Endodermal cell (in vitro differentiated cells): ENCODE measurements at regions not wholly inside any gene's neighbourhood (a gene's known extent, or its start where the extent isn't known, plus 50 kb on each side); places are given as distances from the start of the nearest gene placed in this dataset.

Experiments
- DNase-seq: peaks from one replicate; pipeline ENCODE4 v3.0.0-alpha.2; 2017
- H3K27ac ChIP-seq: 2 replicates; pipeline ENCODE4 v1.5.1; 2013; ENCODE audit warnings: mild to moderate bottlenecking, low read depth, low read length, moderate library complexity
- H3K27me3 ChIP-seq: 2 replicates; pipeline ENCODE4 v1.6.1; 2013; ENCODE audit warnings: mild to moderate bottlenecking, low read length, moderate library complexity; ENCODE audit not compliant: insufficient read depth, control insufficient read depth, poor library complexity, severe bottlenecking
- H3K36me3 ChIP-seq: 2 replicates; pipeline ENCODE4 v1.7.0; 2013; ENCODE audit warnings: mild to moderate bottlenecking, low read length, moderate library complexity; ENCODE audit not compliant: control insufficient read depth, insufficient read depth
- H3K4me1 ChIP-seq: one replicate; pipeline ENCODE4 v1.7.0; 2013; ENCODE audit warnings: low read length; ENCODE audit not compliant: control insufficient read depth, insufficient read depth
- H3K4me3 ChIP-seq: 2 replicates; pipeline ENCODE4 v1.5.1; 2013; ENCODE audit warnings: mild to moderate bottlenecking, low read length, moderate library complexity
- H3K9ac ChIP-seq: 2 replicates; pipeline ENCODE4 v1.6.1; 2013; ENCODE audit warnings: mild to moderate bottlenecking, low read length, moderate library complexity; ENCODE audit not compliant: poor library complexity, severe bottlenecking; ENCODE audit errors: extremely low read depth
- H3K9me3 ChIP-seq: 2 replicates; pipeline ENCODE4 v1.6.1; 2013; ENCODE audit warnings: mild to moderate bottlenecking, low read length, moderate library complexity; ENCODE audit not compliant: control insufficient read depth
- H3K27ac Mint-ChIP-seq: 2 replicates; pipeline ENCODE4 v1.8.0; 2020; ENCODE audit warnings: mixed read lengths
- H3K27me3 Mint-ChIP-seq: 2 replicates; pipeline ENCODE4 v1.8.0; 2021; ENCODE audit warnings: mild to moderate bottlenecking, mixed read lengths; ENCODE audit not compliant: insufficient read depth
- H3K36me3 Mint-ChIP-seq: 2 replicates; pipeline ENCODE4 v1.8.0; 2020; ENCODE audit warnings: low read depth, mixed read lengths
- H3K4me1 Mint-ChIP-seq: 2 replicates; pipeline ENCODE4 v1.8.0; 2020; ENCODE audit warnings: mixed read lengths
- H3K4me3 Mint-ChIP-seq: 2 replicates; pipeline ENCODE4 v1.8.0; 2020; ENCODE audit warnings: mild to moderate bottlenecking, moderate library complexity, mixed read lengths
- H3K9me3 Mint-ChIP-seq: 2 replicates; pipeline ENCODE4 v1.8.0; 2020; ENCODE audit warnings: mild to moderate bottlenecking, mixed read lengths
- WGBS, 2 experiments: methylation state at CpG; one replicate each; pipeline versions ENCODE4 v1.1.5 to v1.1.7; 2013; ENCODE audit warnings: missing lambda C conversion rate in 2 of 2, mixed read lengths in 1 of 2; ENCODE audit not compliant: insufficient coverage in 1 of 2, insufficient read length in 1 of 2; 5-methylcytosine and 5-hydroxymethylcytosine counted together
- TF ChIP-seq, protein P1 (sequence below): fragments of 200-600 bp; sonication (generic); conservative IDR thresholded peaks from 2 replicates; pipeline ENCODE4 v1.5.0; 2021; ENCODE audit warnings: antibody characterized with exemption, mild to moderate bottlenecking

- 84% methylated on average over 3 of the region's 3 CpGs; no CpG with 5 or more reads in 1 of the 2 experiments for WGBS, 2 experiments
- peaks cover 6% of the 10 kb centered on the region for H3K4me1 Mint-ChIP-seq
- TF ChIP-seq, protein P1, sequence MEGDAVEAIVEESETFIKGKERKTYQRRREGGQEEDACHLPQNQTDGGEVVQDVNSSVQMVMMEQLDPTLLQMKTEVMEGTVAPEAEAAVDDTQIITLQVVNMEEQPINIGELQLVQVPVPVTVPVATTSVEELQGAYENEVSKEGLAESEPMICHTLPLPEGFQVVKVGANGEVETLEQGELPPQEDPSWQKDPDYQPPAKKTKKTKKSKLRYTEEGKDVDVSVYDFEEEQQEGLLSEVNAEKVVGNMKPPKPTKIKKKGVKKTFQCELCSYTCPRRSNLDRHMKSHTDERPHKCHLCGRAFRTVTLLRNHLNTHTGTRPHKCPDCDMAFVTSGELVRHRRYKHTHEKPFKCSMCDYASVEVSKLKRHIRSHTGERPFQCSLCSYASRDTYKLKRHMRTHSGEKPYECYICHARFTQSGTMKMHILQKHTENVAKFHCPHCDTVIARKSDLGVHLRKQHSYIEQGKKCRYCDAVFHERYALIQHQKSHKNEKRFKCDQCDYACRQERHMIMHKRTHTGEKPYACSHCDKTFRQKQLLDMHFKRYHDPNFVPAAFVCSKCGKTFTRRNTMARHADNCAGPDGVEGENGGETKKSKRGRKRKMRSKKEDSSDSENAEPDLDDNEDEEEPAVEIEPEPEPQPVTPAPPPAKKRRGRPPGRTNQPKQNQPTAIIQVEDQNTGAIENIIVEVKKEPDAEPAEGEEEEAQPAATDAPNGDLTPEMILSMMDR, result no peak
Observed at GRCh38 chr6:142612956-142613355, 311.1 kb downstream of the ADGRG6 start.

DNA sequence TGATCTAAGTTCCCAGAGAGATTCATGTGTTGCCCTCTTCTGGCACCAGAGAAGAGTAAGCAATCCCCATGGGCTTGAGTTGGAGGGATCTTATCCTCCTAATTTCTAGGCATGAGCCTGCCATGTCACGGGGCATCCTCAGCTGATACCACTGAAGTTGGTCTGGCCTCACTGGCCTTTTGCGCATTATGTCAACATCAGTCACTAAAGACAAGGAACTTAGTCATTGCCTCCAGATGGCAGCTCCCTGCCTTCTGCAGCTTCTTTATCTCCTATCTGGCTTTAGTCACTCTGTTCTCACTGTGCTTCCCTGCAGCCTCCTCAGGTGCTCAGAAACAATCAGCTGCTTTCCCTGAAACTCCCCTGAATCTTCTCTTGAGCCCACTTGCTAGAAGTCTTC is 312.2 kb downstream of the ADGRG6 start:
- peak; percentile 52 for DNase-seq
- Histone ChIP-seq H3K4me1 (no peaks in the 10 kb centered on the region), H3K9me3 (no peaks in the 10 kb centered on the region), H3K9ac (no peak overlapping the region), H3K36me3 (no peaks in the 10 kb centered on the region), H3K27ac (no peak overlapping the region), H3K4me3 (no peak overlapping the region), H3K27me3 (no peaks in the 10 kb centered on the region)
- Mint-ChIP-seq H3K27me3 (no peaks in the 10 kb centered on the region), H3K4me3 (no peak overlapping the region), H3K4me1 (peaks cover 6% of the 10 kb centered on the region), H3K36me3 (no peaks in the 10 kb centered on the region), H3K9me3 (peaks cover 5% of the 10 kb centered on the region), H3K27ac (no peak overlapping the region)
- 92% methylated on average over 2 of the region's 2 CpGs for WGBS, 2 experiments
- TF ChIP-seq, protein P1, result peak; percentile 35

More at GRCh38 chr6:142612956-142613355, 311.1 kb downstream of the ADGRG6 start:
- Histone ChIP-seq H3K9me3 (no peaks in the 10 kb centered on the region), H3K27ac (no peak overlapping the region), H3K27me3 (no peaks in the 10 kb centered on the region), H3K36me3 (no peaks in the 10 kb centered on the region), H3K4me1 (no peaks in the 10 kb centered on the region), H3K4me3 (no peak overlapping the region), H3K9ac (no peak overlapping the region)
- no peak for DNase-seq
- no peak overlapping the region for H3K4me3 Mint-ChIP-seq
- no peak overlapping the region for H3K27ac Mint-ChIP-seq
- no peaks in the 10 kb centered on the region for H3K36me3 Mint-ChIP-seq
- H3K9me3 Mint-ChIP-seq, result peaks cover 5% of the 10 kb centered on the region
- no peaks in the 10 kb centered on the region for H3K27me3 Mint-ChIP-seq

GRCh38 chr6:142617158-142617557 is 315.4 kb downstream of the ADGRG6 start:
- H3K36me3 Mint-ChIP-seq, result no peaks in the 10 kb centered on the region
- no peaks in the 10 kb centered on the region for H3K36me3 ChIP-seq
- DNase-seq, result no peak
- H3K27ac Mint-ChIP-seq, result no peak overlapping the region
- H3K4me1 ChIP-seq, result no peaks in the 10 kb centered on the region
- H3K27me3 Mint-ChIP-seq, result no peaks in the 10 kb centered on the region
- TF ChIP-seq, protein P1, result no peak
- no peaks in the 10 kb centered on the region for H3K27me3 ChIP-seq
- H3K9me3 Mint-ChIP-seq, result no peaks in the 10 kb centered on the region
- no peak overlapping the region for H3K4me3 ChIP-seq
- H3K4me1 Mint-ChIP-seq, result peaks cover 6% of the 10 kb centered on the region
- no peaks in the 10 kb centered on the region for H3K9me3 ChIP-seq
- no peak overlapping the region for H3K9ac ChIP-seq
- 95 to 100% methylated on average over 1 to 3 of the region's 3 CpGs for WGBS, 2 experiments
- no peak overlapping the region for H3K4me3 Mint-ChIP-seq
- no peak overlapping the region for H3K27ac ChIP-seq
